Heart left ventricle (tissue), 16 donors: ENCODE measurements at regions not wholly inside any gene's neighbourhood (a gene's known extent, or its start where the extent isn't known, plus 50 kb on each side); places are given as distances from the start of the nearest gene placed in this dataset.
"Not testable (repeated sequence)": the region's sequence is repeated elsewhere in the genome, so short reads cannot be mapped to it uniquely, and the experiment has no call there.

ENCODE experiments used
- ATAC-seq, 4 donors: fragments of 200-7000 bp; cut with Tn5 transposase; one replicate each; pipeline ENCODE4 v1.9.1; 2020 to 2022; ENCODE audit warnings: moderate library complexity in 4 of 4, mild to moderate bottlenecking in 3 of 4, moderate number of reproducible peaks in 1 of 4
- DNase-seq, 5 donors: peaks; one replicate each; pipeline ENCODE4 v3.0.0-alpha.2; 2020
- H3K27ac ChIP-seq, 12 donors: fragments of 200-600 bp; sonication (generic) in 4 of 12; one replicate each; pipeline versions ENCODE4 v1.5.0 to v1.8.0; 2016 to 2022; ENCODE audit warnings: mild to moderate bottlenecking in 2 of 12
- H3K27me3 ChIP-seq, 9 donors: fragments of 200-600 bp; sonication (generic) in 2 of 9; one replicate each; pipeline versions ENCODE4 v1.5.1 to v1.8.0; 2016 to 2022; ENCODE audit warnings: mild to moderate bottlenecking in 3 of 9
- H3K36me3 ChIP-seq, 9 donors: fragments of 200-600 bp; sonication (generic) in 2 of 9; one replicate each; pipeline versions ENCODE4 v1.5.0 to v1.8.0; 2018 to 2022; ENCODE audit warnings: mild to moderate bottlenecking in 2 of 9
- H3K4me1 ChIP-seq, 12 donors: fragments of 200-600 bp; sonication (generic) in 4 of 12; one replicate each; pipeline versions ENCODE4 v1.5.0 to v1.8.0; 2016 to 2022; ENCODE audit warnings: mild to moderate bottlenecking in 3 of 12
- H3K4me3 ChIP-seq, 12 donors: fragments of 200-600 bp; sonication (generic) in 4 of 12; one replicate each; pipeline versions ENCODE4 v1.5.0 to v1.8.0; 2017 to 2022; ENCODE audit warnings: mild to moderate bottlenecking in 9 of 12, moderate library complexity in 4 of 12
- H3K9me3 ChIP-seq, 12 donors: fragments of 200-600 bp; sonication (generic) in 4 of 12; one replicate each; pipeline versions ENCODE4 v1.5.0 to v1.8.0; 2016 to 2022; ENCODE audit warnings: mild to moderate bottlenecking in 1 of 12
- POLR2A ChIP-seq, 2 donors: fragments of 450-650 bp; IDR thresholded peaks; one replicate each; pipeline ENCODE4 v1.6.1; 2017; ENCODE audit warnings: antibody characterized with exemption in 2 of 2, mild to moderate bottlenecking in 2 of 2, moderate library complexity in 2 of 2
- WGBS, 4 donors: extraction: QIAGEN DNeasy Blood & Tissue Kit in 2 of 4; methylation state at CpG; one replicate each; pipeline versions ENCODE4 v1.1.5 to v1.1.7; 2013 to 2018; 5-methylcytosine and 5-hydroxymethylcytosine counted together
- intact Hi-C, 10 donors: fragments of 100-400 bp; cut with DNase I; formaldehyde crosslinking; loops; one replicate each; pipeline versions ENCODE4 v1.11.1 to v1.14.2; 2022
- TF ChIP-seq, protein P1 (sequence below), 12 donors: fragments of 200-600 bp; sonication (generic) in 4 of 12; IDR thresholded peaks; one replicate each; pipeline versions ENCODE4 v1.5.0 to v1.8.0; 2018 to 2022; ENCODE audit warnings: antibody characterized with exemption in 12 of 12, mild to moderate bottlenecking in 5 of 12
- donor health status: ischemic (EF 13 %, LVEDD 7.1; RV severe dilation, severe dysfunction).
- donor health status: healthy with polysubstance abuse.
- donor health status: DM: no; HTN: yes; CAD: no.
- donor health status: DM: no; HTN: no; CAD: no.
- donor health status: ischemic (EF 25% LVEDD 6.9; RV normal size, moderate dysfunction).
- donor health status: ischemic (EF 25% LVEDD 5.7; RV mildly dilated, moderate dysfunction).
- donor health status: healthy.
- donor health status: DM: yes; HTN: yes; CAD: no.
- donor health status: ischemic (EF 35%, LVEDD 5.7; RV mildly dilated, moderate dysfunction).
- donor health status: nonischemic (EF 11% LVEDD 7.7; RV severe dilation, severe dysfunction).
- donor health status: DM: yes; HTN: yes; CAD: no.
- donor health status: PGD.
- donor health status: ischemic (EF 29% LVEDD 5.4; RV normal size, mild dysfunction).
- donor health status: nonischemic (EF 23%, LVEDD 6.1; RV moderate dilation, normal function).

DNA sequence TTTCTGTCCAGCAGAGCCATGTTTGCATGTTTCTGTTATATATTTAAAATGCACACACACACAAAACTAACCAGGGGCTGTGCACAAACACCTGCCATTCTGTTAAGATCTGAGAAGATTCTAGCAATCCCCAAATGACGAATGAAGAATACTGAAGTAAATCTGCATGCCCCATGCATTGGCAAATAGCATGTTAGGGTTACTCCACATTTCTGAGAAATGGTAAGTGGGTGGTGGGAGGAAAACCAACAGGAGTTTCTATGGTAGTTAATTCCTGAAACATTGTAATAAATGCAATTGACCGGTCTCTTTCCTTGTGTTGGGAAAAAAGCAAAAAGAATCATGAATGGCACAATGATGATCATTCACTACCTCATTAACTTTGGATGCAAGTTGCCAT is 318.0 kb downstream of the BCAT1 start:
- H3K27me3 ChIP-seq = no peaks in the 10 kb centered on the region
- peaks cover 0 to 7% (median 0%) of the 10 kb centered on the region in 12 donors for H3K9me3 ChIP-seq
- no peak for DNase-seq
- TF ChIP-seq POLR2A (IDR thresholded peaks at IDR 0.05) = no peak
- TF ChIP-seq, protein P1, sequence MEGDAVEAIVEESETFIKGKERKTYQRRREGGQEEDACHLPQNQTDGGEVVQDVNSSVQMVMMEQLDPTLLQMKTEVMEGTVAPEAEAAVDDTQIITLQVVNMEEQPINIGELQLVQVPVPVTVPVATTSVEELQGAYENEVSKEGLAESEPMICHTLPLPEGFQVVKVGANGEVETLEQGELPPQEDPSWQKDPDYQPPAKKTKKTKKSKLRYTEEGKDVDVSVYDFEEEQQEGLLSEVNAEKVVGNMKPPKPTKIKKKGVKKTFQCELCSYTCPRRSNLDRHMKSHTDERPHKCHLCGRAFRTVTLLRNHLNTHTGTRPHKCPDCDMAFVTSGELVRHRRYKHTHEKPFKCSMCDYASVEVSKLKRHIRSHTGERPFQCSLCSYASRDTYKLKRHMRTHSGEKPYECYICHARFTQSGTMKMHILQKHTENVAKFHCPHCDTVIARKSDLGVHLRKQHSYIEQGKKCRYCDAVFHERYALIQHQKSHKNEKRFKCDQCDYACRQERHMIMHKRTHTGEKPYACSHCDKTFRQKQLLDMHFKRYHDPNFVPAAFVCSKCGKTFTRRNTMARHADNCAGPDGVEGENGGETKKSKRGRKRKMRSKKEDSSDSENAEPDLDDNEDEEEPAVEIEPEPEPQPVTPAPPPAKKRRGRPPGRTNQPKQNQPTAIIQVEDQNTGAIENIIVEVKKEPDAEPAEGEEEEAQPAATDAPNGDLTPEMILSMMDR (IDR thresholded peaks at IDR 0.05) = no peak
- no peak for ATAC-seq
- no peaks in the 10 kb centered on the region for H3K4me1 ChIP-seq
- H3K4me3 ChIP-seq = no peak overlapping the region
- H3K36me3 ChIP-seq = no peaks in the 10 kb centered on the region
- 87 to 94% (median 89%) methylated on average over 2 of the region's 2 CpGs for WGBS, 4 donors
- intact Hi-C loops = no loop called here
- no peak overlapping the region for H3K27ac ChIP-seq

DNA sequence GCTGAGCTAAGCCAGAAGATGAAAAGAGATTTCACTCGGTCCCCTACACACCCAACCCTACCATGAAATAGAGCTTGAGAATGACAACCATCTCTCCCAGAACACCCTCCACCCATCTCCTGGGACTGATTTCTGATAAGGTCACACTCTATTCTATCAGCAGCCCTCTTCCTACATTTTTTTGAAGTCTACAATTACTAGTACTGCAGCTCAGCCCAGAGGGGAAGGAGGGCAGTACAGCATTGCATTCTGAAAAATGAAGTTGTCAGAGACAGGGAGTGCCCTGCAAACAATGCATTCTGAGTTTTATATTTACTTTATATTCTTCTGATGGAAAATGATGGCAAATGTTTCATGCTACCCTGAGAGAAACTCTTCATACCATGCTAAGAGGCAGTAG is 318.5 kb downstream of the BCAT1 start:
- H3K4me3 ChIP-seq = no peak overlapping the region
- H3K27me3 ChIP-seq = no peaks in the 10 kb centered on the region
- peaks cover 0 to 7% (median 0%) of the 10 kb centered on the region in 12 donors for H3K9me3 ChIP-seq
- intact Hi-C loops = no loop called here
- no peaks in the 10 kb centered on the region for H3K36me3 ChIP-seq
- WGBS, 4 donors = 61 to 74% (median 68%) methylated on average over 1 of the region's 1 CpG
- TF ChIP-seq, protein P1 (IDR thresholded peaks at IDR 0.05) = no peak
- no peak for TF ChIP-seq POLR2A (IDR thresholded peaks at IDR 0.05)
- H3K27ac ChIP-seq = no peak overlapping the region
- DNase-seq (no peak), ATAC-seq (no peak)
- no peaks in the 10 kb centered on the region for H3K4me1 ChIP-seq

DNA sequence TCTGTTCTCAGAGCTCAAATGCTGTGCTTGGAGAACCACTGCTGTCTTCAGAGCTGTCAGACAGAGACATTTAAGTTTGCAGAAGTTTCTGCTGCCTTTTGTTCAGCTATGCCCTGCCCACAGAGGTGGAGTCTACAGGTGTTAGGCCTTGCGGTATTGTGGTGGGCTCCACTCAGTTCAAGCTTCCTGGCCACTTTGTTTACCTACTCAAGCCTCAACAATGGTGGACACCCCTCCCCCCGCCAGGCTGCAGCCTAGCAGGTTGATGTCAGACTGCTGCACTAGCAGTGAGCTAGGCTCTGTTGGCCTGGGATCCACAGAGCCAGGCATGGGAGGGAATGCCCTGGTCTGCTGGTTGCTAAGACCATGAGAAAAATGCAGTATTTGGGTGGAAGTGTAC is 323.8 kb downstream of the BCAT1 start:
- H3K4me1 ChIP-seq = no peaks in the 10 kb centered on the region
- no peak overlapping the region for H3K4me3 ChIP-seq
- TF ChIP-seq, protein P1 (IDR thresholded peaks at IDR 0.05) = no peak
- TF ChIP-seq POLR2A (IDR thresholded peaks at IDR 0.05) = no peak
- peaks cover 0 to 11% (median 0%) of the 10 kb centered on the region in 12 donors for H3K9me3 ChIP-seq
- ATAC-seq (no peak), DNase-seq (no peak)
- H3K36me3 ChIP-seq = no peaks in the 10 kb centered on the region
- H3K27ac ChIP-seq = no peak overlapping the region
- no peaks in the 10 kb centered on the region for H3K27me3 ChIP-seq
- intact Hi-C loops = no loop called here
- WGBS, 4 donors = 60 to 97% (median 86%) methylated on average over 1 to 2 of the region's 2 CpGs

DNA sequence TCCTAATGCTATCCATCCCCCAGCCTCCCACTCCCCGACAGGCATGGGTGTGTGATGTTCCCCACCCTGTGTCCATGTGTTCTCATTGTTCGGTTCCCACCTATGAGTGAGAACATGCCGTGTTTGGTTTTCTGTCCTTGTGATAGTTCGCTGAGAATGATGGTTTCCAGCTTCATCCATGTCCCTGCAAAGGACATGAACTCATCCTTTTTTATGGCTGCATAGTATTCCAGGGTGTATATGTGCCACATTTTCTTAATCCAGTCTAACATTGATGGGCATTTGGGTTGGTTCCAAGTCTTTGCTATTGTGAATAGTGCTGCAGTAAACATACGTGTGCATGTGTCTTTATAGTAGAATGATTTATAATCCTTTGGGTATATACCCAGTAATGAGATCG is 328.9 kb downstream of the BCAT1 start:
- H3K27me3 ChIP-seq, intact Hi-C loops, H3K4me1 ChIP-seq, H3K27ac ChIP-seq, DNase-seq, ATAC-seq, H3K36me3 ChIP-seq, H3K4me3 ChIP-seq: not testable (repeated sequence)
- peaks cover 0 to 14% (median 0%) of the 10 kb centered on the region in 12 donors for H3K9me3 ChIP-seq
- WGBS, 4 donors = 94 to 97% (median 95%) methylated on average over 6 of the region's 6 CpGs

DNA sequence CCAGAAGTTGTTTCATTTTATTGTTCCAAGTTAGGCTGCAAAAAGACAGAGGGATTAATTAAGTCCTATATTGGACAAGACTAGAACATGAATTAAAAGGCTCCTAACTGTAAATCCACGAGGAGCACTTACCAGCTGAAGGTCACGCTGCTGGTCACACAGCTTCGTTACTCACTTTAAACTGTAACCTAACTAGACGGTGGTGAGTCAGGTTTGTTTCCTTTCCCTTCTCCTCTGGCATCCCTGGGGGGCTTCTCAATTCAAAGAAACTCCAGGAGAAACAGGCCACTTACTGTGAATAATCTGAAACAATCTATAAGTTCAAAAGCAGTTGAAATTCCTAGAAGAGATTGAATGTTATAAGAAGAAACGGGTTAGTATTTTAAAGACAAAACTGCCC is 331.4 kb downstream of the BCAT1 start:
- no peak for TF ChIP-seq POLR2A (IDR thresholded peaks at IDR 0.05)
- Histone ChIP-seq H3K4me1 (no peaks in the 10 kb centered on the region), H3K36me3 (no peaks in the 10 kb centered on the region), H3K9me3 (peaks cover 0 to 22% (median 0%) of the 10 kb centered on the region in 12 donors), H3K27me3 (no peaks in the 10 kb centered on the region), H3K4me3 (no peak overlapping the region), H3K27ac (no peak overlapping the region)
- intact Hi-C loops = no loop called here
- DNase-seq = no peak
- no peak for ATAC-seq
- 40 to 59% (median 56%) methylated on average over 5 of the region's 5 CpGs for WGBS, 4 donors
